Astrocyte (in vitro differentiated cells and primary cell): ENCODE measurements at regions not wholly inside any gene's neighbourhood (a gene's known extent, or its start where the extent isn't known, plus 50 kb on each side); places are given as distances from the start of the nearest gene placed in this dataset.

Experiments used
- DNase-seq: peaks from one replicate; pipeline ENCODE4 v3.0.0-alpha.2; 2010; ENCODE audit warnings: low read depth
- FAIRE-seq: peaks from 2 replicates; lab custom pipeline; 2011; peaks lifted over from hg19 to GRCh38; lab: Jason Lieb, UNC
- H2AFZ ChIP-seq: 2 replicates; pipeline ENCODE4 v1.6.0; 2012; ENCODE audit warnings: low read depth, low read length, inconsistent platforms
- H3K27ac ChIP-seq: 2 replicates; pipeline ENCODE4 v1.5.1; 2011; ENCODE audit warnings: low read depth, low read length, inconsistent platforms
- H3K27me3 ChIP-seq: 2 replicates; pipeline ENCODE4 v1.6.0; 2011; ENCODE audit warnings: low read length, inconsistent platforms; ENCODE audit not compliant: insufficient read depth
- H3K36me3 ChIP-seq: 2 replicates; pipeline ENCODE4 v1.5.1; 2011; ENCODE audit warnings: low read length, inconsistent platforms; ENCODE audit not compliant: insufficient read depth
- H3K4me1 ChIP-seq: 2 replicates; pipeline ENCODE4 v1.5.1; 2011; ENCODE audit warnings: low read length, inconsistent platforms; ENCODE audit not compliant: insufficient read depth
- H3K4me2 ChIP-seq: 2 replicates; pipeline ENCODE4 v1.6.0; 2012; ENCODE audit warnings: low read length, inconsistent platforms
- H3K4me3 ChIP-seq: 2 replicates; pipeline ENCODE4 v1.5.1; 2011; ENCODE audit warnings: low read depth, mild to moderate bottlenecking, low read length, inconsistent platforms; ENCODE audit not compliant: insufficient read depth
- H3K79me2 ChIP-seq: 2 replicates; pipeline ENCODE4 v1.6.0; 2012; ENCODE audit warnings: mild to moderate bottlenecking, low read length, inconsistent platforms; ENCODE audit not compliant: insufficient read depth
- H3K9ac ChIP-seq: 2 replicates; pipeline ENCODE4 v1.6.0; 2012; ENCODE audit warnings: mild to moderate bottlenecking, low read length, inconsistent platforms
- H3K9me3 ChIP-seq: 2 replicates; pipeline ENCODE4 v1.5.1; 2012; ENCODE audit warnings: low read depth, mild to moderate bottlenecking, low read length, inconsistent platforms; ENCODE audit not compliant: insufficient read depth
- H4K20me1 ChIP-seq: 2 replicates; pipeline ENCODE4 v1.6.0; 2012; ENCODE audit warnings: low read length, inconsistent platforms; ENCODE audit not compliant: insufficient read depth
- H3K27ac Mint-ChIP-seq: one replicate; pipeline ENCODE4 v1.8.0; 2021; ENCODE audit warnings: mild to moderate bottlenecking, mixed read lengths; ENCODE audit not compliant: unreplicated experiment
- H3K27me3 Mint-ChIP-seq: one replicate; pipeline ENCODE4 v1.8.0; 2021; ENCODE audit warnings: low read depth, mixed read lengths; ENCODE audit not compliant: unreplicated experiment
- H3K36me3 Mint-ChIP-seq: one replicate; pipeline ENCODE4 v1.8.0; 2021; ENCODE audit warnings: low read depth, mixed read lengths; ENCODE audit not compliant: unreplicated experiment
- H3K4me1 Mint-ChIP-seq: one replicate; pipeline ENCODE4 v1.8.0; 2021; ENCODE audit warnings: low read depth, mixed read lengths; ENCODE audit not compliant: unreplicated experiment
- H3K4me3 Mint-ChIP-seq: one replicate; pipeline ENCODE4 v1.8.0; 2021; ENCODE audit warnings: mild to moderate bottlenecking, moderate library complexity, mixed read lengths; ENCODE audit not compliant: unreplicated experiment
- H3K9me3 Mint-ChIP-seq: one replicate; pipeline ENCODE4 v1.8.0; 2021; ENCODE audit warnings: mild to moderate bottlenecking, mixed read lengths; ENCODE audit not compliant: unreplicated experiment
- EZH2 ChIP-seq: IDR thresholded peaks from 2 replicates; pipeline ENCODE4 v1.6.1; 2012; ENCODE audit warnings: mild to moderate bottlenecking, low read length, inconsistent platforms; ENCODE audit not compliant: insufficient read depth
- TF ChIP-seq, protein P1 (sequence below): IDR thresholded peaks from 2 replicates; pipeline ENCODE4 v1.5.1; 2011; ENCODE audit warnings: low read depth, mild to moderate bottlenecking, inconsistent platforms, low read length, moderate library complexity; ENCODE audit not compliant: insufficient read depth

DNA sequence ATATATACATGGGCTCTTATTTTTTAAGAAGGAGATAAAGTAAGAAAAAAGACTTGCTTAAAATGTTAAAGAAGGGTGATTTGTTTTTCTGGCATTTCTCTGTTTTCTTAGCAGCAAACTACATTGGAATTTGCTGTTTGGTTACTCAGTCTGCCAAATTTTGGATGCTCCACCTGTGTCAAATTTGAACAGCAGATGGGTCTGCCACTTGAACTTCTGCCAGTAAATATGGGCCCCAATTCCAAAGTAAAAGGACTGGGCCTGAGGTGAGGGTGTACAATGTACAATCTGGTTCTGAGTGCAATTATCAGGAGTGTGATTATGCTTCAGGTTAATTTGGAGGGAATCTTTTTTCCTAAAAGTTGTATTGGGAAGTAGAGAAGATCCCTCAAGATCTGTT, 794.5 kb downstream of the DSC3 start:
- FAIRE-seq = no peak
- H3K9me3 ChIP-seq = no peaks in the 10 kb centered on the region
- no peaks in the 10 kb centered on the region for H4K20me1 ChIP-seq

DNA sequence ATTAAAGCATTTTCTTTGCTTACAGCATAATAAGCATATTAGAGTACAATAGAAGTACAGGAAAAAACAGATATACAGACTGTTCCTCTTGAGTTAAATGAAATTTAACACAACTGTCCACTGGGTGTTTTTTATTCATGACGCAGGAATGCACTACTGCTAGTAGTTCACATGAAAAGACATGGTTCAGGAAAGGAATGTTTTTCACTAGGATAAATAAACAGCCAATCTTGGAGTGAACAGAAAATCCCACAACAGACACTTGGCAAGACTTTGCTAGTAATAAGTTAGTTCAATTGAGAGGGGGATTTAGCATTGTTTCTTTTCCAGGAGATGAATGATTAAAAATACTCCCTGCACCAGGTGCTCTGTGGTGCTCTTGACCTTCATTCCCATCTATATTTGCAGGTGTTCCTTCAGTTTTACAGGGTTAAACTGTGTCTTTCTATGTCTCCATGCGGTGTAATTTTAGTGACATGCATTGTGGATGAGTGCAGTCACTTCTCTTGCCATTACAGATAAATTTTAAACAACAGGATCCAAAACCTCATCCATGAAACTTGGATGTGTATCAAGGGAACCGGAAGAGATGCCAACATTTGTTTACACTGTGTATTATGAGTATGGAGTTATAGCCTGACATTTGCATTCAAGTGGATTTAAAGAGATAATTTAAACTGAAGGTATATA, 796.6 kb downstream of the DSC3 start:
- Histone ChIP-seq H3K4me1 (no peaks in the 10 kb centered on the region), H3K79me2 (no peaks in the 10 kb centered on the region), H2AFZ (peak overlapping the region; percentile 26), H3K4me2 (no peak overlapping the region), H3K9ac (no peak overlapping the region), H3K27ac (no peak overlapping the region), H3K4me3 (no peak overlapping the region), H3K27me3 (no peaks in the 10 kb centered on the region), H3K9me3 (no peaks in the 10 kb centered on the region), H3K36me3 (no peaks in the 10 kb centered on the region), H4K20me1 (no peaks in the 10 kb centered on the region)
- H3K4me3 Mint-ChIP-seq = no peak overlapping the region
- peaks cover 5% of the 10 kb centered on the region for H3K9me3 Mint-ChIP-seq
- DNase-seq (peak; percentile 19), FAIRE-seq (no peak)
- H3K36me3 Mint-ChIP-seq = no peaks in the 10 kb centered on the region
- TF ChIP-seq, protein P1, sequence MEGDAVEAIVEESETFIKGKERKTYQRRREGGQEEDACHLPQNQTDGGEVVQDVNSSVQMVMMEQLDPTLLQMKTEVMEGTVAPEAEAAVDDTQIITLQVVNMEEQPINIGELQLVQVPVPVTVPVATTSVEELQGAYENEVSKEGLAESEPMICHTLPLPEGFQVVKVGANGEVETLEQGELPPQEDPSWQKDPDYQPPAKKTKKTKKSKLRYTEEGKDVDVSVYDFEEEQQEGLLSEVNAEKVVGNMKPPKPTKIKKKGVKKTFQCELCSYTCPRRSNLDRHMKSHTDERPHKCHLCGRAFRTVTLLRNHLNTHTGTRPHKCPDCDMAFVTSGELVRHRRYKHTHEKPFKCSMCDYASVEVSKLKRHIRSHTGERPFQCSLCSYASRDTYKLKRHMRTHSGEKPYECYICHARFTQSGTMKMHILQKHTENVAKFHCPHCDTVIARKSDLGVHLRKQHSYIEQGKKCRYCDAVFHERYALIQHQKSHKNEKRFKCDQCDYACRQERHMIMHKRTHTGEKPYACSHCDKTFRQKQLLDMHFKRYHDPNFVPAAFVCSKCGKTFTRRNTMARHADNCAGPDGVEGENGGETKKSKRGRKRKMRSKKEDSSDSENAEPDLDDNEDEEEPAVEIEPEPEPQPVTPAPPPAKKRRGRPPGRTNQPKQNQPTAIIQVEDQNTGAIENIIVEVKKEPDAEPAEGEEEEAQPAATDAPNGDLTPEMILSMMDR = no peak
- TF ChIP-seq EZH2 = no peak
- no peaks in the 10 kb centered on the region for H3K4me1 Mint-ChIP-seq
- H3K27me3 Mint-ChIP-seq = no peaks in the 10 kb centered on the region
- H3K27ac Mint-ChIP-seq = no peak overlapping the region

More for the DNA sequence above, 794.5 kb downstream of the DSC3 start:
- no peaks in the 10 kb centered on the region for H3K36me3 Mint-ChIP-seq
- TF ChIP-seq EZH2 = no peak
- TF ChIP-seq, protein P1 = no peak
- H3K4me3 Mint-ChIP-seq = no peak overlapping the region
- H3K9ac ChIP-seq = no peak overlapping the region
- no peaks in the 10 kb centered on the region for H3K4me1 Mint-ChIP-seq
- H3K27ac Mint-ChIP-seq = no peak overlapping the region
- no peaks in the 10 kb centered on the region for H3K79me2 ChIP-seq
- H3K9me3 Mint-ChIP-seq = peaks cover 2% of the 10 kb centered on the region
- no peak overlapping the region for H3K4me3 ChIP-seq
- H3K4me2 ChIP-seq = no peak overlapping the region
- no peaks in the 10 kb centered on the region for H3K4me1 ChIP-seq
- no peaks in the 10 kb centered on the region for H3K27me3 ChIP-seq
- no peaks in the 10 kb centered on the region for H3K36me3 ChIP-seq
- H3K27ac ChIP-seq = no peak overlapping the region
- H2AFZ ChIP-seq = no peak overlapping the region
- peak; percentile 2 for DNase-seq
- H3K27me3 Mint-ChIP-seq = no peaks in the 10 kb centered on the region

DNA sequence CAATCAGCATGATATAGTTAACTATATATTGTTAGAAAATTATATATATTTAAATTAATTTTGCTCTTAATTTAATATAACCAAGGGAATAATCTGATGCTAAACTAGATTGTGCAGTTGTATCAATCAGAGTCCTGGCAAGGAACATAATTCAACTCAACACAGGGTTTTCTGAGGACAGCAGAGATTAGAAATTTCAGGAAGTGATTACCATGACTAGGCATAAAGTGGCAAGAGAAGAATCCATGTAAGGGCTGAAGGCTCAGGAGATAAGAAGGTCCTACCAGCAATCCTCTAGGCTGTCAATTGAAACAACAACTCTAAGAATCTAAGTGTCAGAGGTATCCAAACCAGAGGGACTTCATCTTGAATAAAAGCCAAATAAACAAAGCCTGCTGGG, 807.8 kb downstream of the DSC3 start:
- H3K4me3 ChIP-seq = no peak overlapping the region
- Mint-ChIP-seq H3K9me3 (no peaks in the 10 kb centered on the region), H3K27ac (no peak overlapping the region), H3K27me3 (no peaks in the 10 kb centered on the region), H3K4me3 (no peak overlapping the region), H3K36me3 (no peaks in the 10 kb centered on the region), H3K4me1 (no peaks in the 10 kb centered on the region)
- H3K36me3 ChIP-seq = no peaks in the 10 kb centered on the region
- no peak overlapping the region for H3K27ac ChIP-seq
- no peak overlapping the region for H3K9ac ChIP-seq
- H3K4me1 ChIP-seq = no peaks in the 10 kb centered on the region
- H4K20me1 ChIP-seq = no peaks in the 10 kb centered on the region
- no peaks in the 10 kb centered on the region for H3K9me3 ChIP-seq
- DNase-seq = no peak
- TF ChIP-seq, protein P1 = no peak
- no peak for TF ChIP-seq EZH2
- no peak overlapping the region for H2AFZ ChIP-seq
- H3K79me2 ChIP-seq = no peaks in the 10 kb centered on the region
- FAIRE-seq = no peak
- H3K4me2 ChIP-seq = no peak overlapping the region
- no peaks in the 10 kb centered on the region for H3K27me3 ChIP-seq
